NCI-H526 treated with DMSO at 0.1 percent for 48 hours (cell line): ENCODE measurements at regions not wholly inside any gene's neighbourhood (a gene's known extent, or its start where the extent isn't known, plus 50 kb on each side); places are given as distances from the start of the nearest gene placed in this dataset.

Experiments
- DNase-seq: peaks from one replicate; lab custom pipeline; 2025; lab: John Stamatoyannopoulos, UW

DNA sequence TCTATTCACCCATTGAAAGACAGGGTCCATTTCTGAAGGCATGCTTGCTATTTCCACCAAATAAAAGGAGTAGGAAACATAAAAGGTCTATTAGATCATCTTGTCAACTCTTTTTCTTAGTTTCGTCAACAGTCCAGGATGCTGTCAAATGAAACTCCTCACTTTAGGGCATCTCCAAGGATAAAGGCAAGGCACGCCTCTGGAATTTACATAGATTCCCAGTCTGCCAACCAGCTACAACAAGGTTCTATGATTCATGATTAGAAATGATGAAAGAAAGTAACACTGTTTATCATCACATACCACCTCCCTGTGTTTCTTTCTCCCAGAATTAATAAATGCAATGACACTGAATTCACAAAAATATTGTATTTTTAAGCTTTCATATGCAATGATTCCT, 636.3 kb downstream of the LTN1 start:
- DNase-seq = no peak

DNA sequence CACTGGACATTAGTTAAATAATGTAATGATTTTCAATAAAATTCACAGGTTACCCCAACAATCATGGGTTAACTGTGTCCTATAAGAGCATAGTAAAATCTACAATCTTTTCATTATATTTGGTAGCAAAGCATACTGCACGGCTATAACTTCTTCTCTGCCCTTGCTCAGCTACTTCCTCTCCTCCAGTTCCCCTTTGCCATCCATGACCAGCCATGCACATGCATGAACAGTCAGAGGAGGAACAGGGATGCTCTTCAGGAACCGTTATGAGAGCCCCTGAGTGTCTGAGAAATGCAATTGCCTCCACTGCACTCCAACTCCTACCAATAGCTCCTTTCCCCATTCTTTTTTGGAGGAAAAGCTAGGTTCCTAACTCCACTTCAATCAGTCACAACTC, 646.7 kb downstream of the LTN1 start:
- DNase-seq = no peak

DNA sequence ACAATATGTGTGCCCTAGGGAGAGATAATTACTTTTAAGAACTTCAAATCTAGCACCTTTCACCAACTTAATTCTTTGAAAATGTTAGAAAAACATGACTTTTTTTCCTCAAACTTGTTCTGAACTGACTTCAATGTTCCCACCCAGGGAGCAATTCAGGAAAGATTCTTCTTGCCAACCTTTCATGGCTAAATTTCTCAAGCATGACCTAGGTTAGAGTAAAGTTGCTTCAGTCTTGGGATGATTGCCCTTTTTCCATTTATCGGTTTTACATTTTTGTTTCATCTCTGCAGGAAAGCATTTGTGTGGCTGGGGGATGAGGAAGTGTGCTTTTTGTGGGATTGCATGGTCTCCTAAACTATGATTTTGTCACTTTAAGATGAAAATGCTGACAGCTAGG, 647.7 kb downstream of the LTN1 start:
- DNase-seq = no peak

DNA sequence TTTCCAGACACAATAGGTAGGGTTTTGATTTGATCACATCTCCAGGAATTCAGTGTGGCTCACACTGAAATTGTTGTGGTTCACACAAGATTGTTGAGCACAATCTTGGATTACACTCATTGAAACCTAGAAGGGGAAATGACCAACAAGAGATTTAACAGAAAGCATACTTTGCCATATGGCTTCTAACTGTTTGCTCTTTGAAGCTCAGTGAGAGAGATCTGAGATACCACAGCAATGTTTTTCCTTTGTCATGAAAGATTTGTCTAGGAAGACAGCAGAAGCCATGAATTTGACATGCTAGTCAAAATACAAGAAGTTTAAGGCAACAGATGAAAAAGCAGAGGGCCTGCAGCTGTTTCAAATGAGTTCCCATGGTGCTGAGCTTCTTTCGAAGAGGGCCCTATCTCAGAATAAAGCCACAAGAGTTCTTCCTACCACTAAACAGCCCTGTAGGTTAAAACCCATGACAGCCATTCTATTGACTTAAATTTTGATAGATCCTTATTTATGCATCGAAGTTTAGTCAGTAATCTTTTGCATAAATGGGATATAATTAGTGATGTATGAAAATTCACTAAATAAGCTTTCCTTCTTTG, 650.4 kb downstream of the LTN1 start:
- DNase-seq = no peak

DNA sequence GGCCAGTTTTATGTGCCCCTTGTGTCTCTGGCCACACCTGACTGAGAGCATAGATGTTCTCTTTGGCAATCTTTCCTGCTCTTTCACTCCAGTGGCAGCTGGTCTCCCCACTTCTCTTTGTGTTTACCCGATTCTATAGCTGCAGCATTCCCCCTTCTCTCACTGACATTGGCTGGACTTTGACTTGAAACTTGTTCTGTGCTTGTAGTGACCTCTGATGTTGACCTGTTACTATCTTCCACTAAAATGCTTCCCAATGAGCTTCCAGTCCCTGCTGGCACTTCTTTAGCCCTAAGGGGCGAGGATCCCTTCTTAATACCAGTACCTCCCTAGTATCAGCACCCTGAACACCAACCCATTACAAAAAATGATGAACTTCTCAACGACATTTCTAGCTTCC, 653.3 kb downstream of the LTN1 start:
- no peak for DNase-seq

DNA sequence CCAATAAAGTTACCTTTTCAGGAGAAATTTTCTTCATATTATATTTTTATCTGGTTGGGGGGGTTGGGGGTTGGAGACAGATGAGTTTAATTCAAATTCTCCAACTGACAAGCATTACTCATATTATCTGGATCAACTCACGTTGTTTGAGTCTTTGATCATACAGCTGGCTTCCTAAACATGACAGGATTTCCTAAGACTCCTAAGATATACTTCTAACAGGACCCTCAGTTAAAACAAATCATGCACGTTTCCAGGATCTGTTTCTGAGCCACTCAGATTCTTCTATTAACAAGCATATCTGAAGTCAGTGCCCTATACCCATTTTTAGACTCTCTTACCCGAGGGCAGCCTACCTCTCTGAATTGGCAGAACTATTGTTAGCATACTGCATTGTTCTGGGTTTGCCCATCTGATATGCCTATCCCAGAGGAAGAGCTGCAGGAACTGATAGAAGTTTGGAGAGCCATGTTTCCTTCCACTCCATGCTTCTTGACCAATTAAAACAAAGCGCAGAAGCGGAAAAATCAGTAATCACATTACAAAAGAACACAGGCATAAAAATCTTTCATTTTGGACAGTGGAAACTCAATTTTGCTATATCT, 653.9 kb downstream of the LTN1 start:
- no peak for DNase-seq

DNA sequence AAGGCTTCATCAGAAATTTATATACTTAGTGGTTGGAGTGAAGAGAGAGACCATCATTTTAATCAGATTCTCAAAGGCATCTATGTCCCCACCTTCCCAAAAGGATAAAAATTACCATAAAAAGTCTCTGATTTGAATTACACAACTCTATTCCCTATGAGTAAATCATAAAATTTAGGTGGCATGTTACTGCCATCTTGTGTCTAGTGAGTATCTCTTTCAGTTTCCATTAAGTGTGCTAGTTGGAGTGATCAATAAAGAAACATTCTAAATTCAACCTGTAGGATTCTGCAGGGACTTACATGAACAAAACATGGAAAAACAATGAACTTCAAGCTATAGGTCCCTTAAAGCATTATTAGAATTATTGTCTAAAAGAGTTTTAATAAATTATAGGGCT, 655.4 kb downstream of the LTN1 start:
- peak; percentile 30 for DNase-seq

DNA sequence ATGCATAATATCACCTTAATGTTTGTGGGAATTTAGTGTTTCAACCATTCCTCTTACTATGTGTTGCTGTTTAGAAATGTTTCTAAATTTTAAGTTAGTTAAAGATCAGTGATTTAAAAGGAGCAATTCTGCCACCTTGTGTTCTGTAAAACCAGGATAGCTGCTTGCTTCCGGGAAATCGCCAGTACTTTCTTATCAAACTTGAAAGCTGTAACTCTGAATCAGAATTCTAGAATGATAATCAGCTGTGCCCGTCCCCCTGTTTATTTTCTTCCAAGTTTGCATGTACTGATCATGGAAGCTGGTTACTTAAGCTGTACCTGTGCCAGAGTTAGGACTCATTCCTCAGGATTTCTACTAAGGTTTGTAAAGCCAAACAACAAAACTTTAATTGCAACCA, 656.4 kb downstream of the LTN1 start:
- peak; percentile 31 for DNase-seq

DNA sequence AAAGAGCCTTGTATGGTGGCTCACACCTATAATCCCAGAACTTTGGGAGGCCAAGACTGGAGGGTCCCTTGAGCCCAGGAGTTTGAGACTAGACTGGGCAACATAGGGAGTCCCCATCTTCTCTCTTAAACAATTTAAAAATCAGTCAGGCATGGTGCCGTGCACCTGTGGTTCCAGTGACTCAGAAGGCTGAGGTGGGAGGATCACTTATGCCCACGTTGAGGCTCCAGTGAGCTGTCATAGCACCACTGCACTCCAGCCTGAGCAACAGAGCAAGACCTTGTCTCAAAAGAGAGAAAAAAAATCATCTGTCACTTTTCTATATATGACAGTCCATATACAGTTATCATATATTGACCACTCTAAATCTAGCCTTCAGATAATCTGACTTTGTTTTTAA, 658.3 kb downstream of the LTN1 start:
- no peak for DNase-seq

DNA sequence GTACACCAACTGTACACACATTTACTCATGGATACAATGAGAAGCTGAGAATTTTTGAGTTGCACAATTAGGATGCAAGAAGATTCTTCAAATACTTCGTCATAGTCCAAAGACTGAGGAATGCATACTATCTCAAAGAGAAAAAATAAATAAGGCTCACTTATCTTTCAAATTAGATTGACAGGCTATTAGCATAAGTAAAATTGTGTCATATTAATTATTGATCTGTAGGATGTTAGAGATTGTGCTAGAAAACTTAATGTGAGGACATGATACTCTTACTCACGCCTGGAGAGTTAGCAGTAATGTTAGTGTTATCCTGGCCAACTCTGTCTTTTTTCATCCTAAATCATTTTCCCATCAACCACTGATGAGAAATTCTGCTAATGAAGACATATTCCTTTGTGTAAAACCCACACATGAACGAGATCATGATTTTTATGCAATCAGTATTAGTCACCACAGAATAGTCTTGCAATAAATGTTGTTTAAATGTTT, 659.0 kb downstream of the LTN1 start:
- no peak for DNase-seq

DNA sequence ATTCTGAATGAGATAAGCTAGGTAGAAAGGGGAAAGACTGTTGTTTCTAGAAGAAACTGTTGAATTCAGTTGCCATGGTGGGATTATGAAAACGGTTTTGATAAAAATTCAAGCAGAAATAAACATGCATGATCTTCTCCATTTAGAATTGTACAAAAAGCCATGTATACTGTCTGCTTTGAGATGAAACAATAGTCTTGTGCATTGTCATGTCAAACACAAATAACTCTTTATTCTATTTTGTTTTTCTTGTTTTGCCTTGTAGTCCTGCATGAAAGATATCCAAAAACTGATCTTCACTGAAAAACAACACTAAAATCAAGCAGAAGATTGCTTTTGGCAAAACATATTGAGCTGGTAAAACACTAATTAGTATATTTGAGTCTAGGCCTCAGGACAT, 659.9 kb downstream of the LTN1 start:
- DNase-seq = no peak

DNA sequence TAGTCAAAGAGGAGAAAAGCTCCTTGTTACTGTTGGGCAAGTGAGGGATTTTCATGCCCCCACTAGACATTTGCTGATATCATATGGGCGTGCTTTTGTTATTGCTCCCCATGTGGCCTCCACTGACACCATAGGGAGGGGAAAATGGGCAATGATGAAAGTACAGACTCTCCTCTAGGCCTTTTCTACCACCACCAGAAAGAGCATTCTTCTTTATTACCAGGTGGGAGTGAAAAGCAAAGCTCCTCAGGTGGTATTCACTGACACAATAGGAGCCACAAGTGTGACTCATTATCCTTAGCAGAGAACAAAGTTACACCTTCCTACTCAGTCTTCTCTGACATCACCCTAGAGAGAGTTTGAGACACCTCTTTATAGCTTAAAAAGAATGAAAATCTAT, 667.1 kb downstream of the LTN1 start:
- no peak for DNase-seq

DNA sequence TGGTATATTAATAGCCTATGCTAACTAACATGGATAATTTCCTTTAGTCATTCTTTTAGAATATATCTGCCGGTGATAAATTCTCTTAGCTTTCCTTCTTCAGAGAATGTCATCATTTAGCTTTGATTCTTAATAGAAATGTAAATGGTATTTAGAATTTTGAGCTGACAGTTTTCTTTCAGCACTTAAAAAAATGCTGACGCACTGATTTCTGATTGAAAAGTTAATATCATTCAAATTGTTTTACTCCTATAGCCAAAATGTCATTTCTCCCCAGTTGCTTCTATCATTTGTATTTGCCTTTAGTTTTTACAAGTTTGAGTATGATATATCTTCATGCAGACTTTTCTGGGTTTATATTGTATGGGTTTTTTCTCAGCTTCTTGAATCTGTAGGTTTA, 668.0 kb downstream of the LTN1 start:
- no peak for DNase-seq

DNA sequence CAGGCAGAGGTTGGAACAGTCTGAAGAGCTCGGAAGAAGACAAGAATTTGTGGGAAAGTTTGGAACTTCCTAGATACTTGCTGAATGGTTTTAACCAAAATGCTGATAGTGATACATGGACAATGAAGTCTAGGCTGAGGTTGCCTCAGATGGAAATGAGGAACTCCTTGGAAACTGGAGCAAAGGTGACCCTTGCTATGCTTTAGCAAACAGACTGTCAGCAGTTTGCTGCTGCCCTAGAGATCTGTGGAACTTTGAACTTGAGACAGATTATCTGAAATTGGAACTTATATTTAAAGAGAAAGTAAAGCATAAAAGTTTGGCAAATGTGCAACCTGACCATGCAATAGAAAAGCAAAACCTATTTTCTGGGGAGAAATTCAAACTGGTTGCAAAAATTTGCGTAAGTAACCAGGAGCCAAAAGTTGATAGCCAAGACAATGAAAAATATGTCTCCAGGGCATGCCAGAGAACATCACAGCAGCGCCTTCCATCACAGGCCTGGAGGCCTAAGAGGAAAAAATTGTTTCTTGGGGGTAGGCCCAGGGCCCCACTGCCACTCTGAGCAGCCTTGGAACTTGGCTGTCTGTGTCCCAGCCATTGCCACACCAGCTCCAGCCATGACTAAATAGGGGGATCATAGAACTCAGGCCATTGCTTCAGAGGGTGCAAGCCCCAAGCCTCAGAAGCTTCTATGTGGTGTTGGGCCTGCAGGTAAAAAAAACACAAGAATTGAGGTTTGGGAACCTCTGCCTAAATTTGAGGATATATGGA, 675.3 kb downstream of the LTN1 start:
- DNase-seq = no peak

DNA sequence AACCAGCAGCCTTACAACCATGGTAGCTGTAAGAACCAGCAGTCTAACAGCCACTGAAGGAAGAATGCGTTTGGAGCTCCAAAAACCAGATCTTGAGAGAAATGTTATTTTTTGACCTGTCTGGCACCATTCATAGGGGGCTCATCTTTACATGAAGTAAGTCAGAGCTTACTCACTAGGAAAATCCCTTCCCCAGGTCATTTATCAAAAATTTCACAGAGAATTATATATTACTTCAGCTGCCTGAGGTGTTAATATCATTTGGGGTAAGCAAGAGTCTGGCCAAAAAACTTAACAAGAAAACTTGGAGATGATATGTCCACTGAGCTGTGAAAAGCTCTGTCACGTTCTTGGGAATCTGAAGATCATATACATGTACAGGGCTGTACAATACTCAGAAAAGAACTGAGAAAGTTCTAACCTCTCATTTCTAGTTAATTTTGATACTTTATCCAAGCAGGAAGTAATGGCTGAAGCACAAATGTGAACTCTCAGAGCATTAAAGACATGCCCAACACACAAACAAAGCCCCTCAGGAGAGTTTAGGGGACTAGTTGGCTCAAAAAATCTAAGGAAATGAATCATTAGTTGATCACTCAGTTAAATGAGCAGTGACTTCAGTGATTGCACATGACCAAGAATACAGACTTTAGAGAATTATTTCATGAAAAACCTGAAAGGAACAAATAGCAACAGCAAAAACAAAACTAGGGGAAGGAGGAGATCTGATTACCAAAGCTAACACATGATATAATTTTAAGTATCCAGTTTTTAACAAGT, 681.1 kb downstream of the LTN1 start:
- DNase-seq = no peak

DNA sequence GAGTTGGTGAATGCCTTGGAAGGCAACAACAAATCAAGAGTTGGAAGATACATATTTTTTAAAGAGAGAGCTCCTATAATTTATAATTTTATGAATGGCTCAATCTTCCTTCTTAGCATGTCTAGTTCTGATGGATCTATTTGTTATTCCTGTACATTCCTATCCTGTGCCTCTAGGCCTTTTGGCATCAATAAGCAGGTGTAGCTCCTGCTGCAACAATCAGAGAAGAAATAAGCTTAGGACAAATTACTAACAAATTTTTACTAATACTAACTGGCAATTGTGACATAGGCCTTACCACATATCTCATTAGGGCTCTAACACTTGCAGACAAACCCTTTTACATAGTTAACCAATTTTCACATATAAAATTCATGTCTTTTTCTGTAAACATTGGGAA, 682.0 kb downstream of the LTN1 start:
- DNase-seq = no peak

DNA sequence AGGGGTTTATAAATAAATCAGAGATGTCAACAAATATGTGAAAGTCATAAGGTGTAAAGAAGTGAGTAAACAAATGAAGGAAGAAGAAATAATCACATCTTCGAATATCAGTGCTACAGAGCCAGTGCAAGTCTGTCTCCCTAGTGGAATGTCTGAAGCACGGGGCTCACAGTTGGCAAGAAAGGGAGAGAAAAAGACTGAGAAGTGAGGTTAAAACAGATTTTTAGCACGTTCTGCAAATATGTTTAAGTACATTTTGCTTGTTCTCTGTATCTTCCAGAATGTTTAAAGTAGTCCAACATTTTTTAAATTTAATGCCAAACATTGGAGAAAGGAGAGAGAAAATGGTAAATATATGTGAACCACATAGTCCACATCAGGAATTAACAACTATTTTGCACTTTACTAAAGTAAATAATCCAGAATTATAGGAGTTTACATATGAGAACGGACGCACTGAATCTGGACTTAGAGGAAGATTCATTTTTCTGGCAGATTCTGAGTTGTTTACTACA, 682.4 kb downstream of the LTN1 start:
- no peak for DNase-seq

DNA sequence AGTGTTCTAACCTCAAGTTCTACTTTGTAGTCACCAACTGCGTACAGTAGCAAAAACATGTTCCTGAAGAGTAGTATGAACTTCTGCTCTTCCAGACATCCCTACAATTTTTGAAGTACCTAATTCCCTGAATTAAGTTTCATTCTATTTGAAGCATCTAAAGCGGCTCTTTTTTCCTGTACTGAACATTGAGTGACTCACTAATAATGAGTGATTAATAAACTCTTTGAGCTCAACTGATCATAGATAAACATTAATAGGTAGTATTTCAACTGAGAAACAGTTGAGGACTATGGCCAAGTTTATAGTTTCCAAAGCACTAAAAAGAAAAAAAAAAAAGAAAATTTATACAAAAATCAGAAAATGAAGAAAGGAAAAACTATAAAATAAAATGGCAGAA, 683.1 kb downstream of the LTN1 start:
- DNase-seq = no peak

DNA sequence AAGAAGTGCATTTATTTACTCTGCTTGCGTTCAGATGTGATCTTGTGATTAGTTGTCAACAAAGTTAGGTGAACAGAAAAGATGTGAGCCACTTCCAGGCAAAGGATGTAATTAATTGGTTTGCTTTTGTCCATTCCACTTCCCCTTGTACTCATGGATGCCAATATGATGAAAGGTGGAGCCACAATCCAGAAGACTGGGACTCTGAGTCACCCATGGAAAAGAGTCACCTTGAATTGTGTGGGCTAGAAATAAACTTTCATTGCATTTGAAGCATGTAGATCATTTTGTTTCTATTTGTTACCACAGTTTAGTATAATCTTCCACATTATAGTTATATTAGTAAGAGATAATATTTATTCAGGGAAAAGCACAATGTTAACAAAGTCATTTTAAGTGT, 684.2 kb downstream of the LTN1 start:
- DNase-seq = no peak

DNA sequence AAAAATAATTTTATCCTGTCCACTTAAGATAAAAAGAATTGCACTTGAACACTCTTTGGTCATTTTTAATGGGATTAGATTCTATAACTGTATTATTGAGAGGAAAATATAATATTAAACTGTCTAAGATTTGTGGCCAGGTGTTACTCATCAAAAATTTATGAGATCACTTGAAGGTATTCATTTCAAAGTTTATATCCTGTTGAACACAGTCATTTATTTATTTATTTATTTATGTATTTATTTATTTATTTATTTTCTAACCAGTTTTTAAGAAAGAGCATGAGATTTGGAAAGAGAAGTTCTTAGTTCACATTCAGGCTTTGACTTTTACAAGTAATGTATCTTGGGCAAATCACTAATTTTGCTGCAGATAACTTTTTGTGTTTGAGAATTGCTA, 692.7 kb downstream of the LTN1 start:
- no peak for DNase-seq

DNA sequence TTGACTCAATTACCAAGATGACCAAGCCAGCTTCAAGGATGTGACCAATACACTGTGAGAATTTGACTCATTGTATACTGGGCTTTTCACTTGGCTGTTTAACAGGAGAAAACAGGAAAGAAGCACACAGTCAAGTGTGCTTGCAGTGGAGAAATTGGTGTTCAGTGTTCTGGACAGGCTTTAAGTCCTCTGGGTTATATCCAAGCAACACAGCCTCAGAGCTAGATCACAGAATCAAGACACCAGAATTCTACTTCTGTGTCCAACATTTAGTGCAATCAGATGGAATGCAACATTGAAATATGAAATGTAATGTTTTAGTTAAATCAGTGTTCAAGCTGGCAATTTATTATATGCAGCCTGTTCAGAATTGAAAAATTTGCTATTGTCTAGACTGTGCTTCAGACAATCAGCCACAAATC, 694.4 kb downstream of the LTN1 start:
- DNase-seq = no peak

DNA sequence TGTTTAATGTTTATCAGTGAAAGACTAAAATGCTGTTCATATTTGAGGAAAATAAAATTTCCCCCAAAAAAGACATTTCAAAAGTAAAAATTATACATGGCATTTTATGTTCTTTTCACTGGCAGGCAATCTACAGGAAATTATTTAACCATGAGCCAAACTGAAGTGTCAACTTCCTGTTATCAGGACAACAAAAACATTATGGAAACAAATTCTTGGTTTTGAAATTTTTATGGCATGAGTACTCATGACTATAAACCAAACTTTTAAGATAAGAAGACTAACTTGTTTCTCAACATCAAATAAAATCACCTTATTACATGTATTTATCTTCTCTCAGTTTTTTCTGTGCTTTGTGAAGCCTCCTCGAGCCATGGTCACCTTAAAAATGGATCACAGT, 698.6 kb downstream of the LTN1 start:
- no peak for DNase-seq
